ENCODE measurements at regions not wholly inside any gene's neighbourhood (a gene's known extent, or its start where the extent isn't known, plus 50 kb on each side); places are given as distances from the start of the nearest gene placed in this dataset.
"Not testable (repeated sequence)": the region's sequence is repeated elsewhere in the genome, so short reads cannot be mapped to it uniquely, and the experiment has no call there.

DNA sequence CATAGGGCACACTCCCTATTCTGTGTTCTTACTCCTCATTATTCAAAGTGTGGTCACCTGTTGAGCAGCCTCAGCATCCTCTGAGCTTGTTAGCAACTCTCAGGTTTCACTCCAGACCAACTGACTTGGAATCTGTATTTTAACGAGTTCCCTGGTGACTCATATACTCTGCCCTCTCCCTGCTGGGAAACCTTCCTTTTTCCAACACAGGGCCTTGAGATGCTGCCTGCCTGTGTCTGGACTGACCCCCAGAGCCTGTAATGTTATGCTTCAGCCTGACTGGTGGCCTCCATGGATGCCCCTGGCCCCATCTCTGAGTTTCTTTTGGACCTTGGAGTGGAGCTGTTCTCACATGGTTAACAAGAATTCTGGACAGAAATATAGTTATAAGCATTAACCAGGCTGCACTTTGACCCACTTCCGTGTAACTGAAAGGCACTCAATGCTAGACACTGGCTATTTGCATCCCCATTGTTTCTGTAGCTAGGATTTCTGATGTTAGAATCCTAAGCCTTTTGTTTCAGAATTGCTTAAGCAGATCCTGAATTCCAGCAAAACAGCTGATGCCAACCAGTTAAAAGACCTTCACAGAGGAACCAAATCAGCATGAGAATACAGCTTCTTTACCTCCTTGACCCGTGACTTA is 262.6 kb downstream of the STIM2 start:
- no peak for DNase-seq

DNA sequence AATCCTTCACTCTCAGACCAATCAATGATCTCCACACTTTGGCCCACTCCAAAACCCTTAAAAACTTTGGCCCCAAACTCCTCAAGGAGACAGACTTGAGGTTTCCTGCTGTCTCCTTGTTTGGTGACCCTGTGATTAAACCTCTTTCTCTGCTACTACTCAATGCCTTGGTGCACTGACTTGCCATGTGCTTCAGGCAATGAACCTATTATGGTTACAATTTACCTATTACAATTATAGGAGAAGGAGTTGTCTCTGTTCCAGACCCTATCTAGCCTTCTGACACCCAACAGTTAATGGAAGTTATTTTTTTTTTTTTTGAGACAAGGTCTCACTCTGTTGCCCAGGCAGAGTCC is 263.1 kb downstream of the STIM2 start:
- no peak for DNase-seq

DNA sequence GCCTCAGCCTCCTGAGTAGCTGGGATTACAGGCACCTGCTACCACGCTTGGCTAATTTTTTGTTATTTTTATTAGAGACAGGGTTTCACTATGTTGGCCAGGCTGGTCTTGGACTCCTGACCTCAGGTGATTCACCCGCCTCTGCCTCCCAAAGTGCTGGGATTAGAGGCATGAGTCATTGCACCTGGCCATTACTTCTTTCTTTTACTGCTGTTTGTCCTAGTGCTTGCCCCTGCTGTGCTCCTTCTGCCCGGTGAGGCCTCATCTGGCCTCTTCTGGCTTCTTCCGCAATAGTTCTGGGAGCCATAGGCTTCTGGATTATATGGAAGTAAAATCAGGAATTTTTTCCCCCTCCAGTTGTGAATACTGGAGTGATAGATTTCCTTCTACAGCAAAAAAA is 266.3 kb downstream of the STIM2 start:
- DNase-seq, result not testable (repeated sequence)

DNA sequence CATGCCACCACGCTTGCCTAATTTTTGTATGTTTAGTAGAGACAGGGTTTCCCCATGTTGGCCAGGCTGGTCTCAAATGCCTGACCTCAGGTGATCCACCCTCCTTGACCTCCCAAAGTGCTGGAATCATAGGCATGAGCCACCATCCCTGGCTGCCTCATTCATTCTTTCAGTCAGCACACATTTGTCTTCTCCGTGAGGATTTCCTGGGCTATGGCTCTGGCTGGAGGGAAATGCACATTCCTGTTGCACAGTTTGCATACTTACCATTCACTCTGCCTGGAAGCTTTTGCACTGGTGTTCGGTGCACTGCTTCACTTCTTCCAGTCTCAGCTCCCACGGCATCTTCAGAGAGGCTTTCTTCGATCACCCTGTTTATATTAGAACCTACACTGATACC is 267.8 kb downstream of the STIM2 start:
- no peak for DNase-seq

DNA sequence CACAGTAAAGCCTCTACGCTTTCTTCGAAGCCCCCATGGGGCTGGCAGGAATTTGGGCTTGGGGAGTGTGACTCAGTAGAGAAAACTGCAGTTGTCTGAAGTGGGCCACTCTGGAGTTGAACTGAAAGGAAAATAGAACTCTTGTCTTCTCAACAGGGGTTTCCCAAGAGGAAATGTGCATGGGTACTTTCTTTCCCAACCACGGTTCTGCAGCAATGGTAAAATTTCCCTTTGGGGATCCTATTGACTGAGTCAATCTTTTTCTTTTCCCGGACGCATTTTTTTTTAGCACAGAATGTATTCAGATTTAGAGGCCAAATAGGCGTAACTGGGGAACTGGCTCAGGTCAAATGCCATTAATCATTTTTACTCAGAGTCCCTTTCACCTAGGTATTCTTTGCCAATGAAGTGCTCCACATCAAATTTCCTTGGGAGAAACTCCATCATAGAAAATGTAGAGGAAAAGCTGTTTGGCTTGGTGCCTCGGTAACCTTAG is 269.3 kb downstream of the STIM2 start:
- no peak for DNase-seq

DNA sequence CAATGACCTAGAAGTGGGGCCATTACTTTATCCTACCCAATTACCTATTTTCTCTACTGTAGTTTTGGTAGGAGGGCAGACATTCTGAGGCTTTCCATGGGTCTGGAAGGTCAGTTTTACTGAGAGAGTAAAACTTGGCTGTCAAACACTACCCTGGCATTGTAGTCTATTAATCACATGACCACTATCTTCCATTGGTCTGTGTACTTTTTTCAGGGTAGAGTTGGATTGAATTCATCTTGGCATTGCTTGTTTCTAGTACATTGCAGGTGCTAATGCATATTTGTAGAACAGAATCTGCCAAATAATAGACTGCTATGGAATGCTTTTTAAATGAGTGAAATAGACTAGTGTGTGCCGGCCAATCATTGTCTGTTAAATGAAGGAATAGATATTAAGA is 271.9 kb downstream of the STIM2 start:
- no peak for DNase-seq

DNA sequence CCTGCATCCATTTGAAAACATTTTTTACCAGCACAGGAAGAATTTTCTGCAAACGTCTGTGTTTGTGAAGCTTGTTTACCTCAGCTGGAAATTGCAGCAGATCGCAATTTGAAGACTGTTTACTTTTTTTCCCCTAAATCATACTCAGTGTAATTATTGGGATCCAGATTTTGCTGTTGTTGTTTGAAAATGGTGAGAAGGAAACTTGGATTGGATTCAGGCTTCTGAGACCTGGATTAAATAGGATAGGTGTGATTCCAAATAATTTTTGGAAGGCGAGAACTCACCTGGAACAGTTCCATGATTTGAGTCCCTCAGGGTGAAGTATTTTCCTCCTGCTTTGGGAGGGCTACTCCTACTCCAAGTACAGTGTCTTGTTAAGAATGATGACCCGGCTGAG is 279.8 kb downstream of the STIM2 start:
- no peak for DNase-seq

DNA sequence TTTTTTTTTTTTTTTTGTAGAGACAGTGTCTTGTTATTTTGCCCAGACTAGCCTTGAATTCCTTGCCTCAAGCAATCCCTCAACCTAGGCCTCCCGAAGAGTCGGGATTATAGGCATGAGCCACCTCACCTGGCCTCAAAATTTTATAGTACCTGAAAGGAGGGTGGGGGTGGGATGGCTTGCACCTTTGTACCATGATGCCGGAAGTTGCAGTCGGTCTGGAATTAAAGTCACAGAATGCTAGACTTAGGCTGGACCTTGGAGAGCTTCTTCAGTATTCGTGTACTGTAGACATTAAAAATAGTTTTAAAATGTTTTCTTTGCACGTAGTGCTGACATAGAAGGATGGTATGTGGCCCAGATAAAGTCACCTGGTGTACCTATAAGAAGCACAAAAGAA is 280.9 kb downstream of the STIM2 start:
- no peak for DNase-seq

DNA sequence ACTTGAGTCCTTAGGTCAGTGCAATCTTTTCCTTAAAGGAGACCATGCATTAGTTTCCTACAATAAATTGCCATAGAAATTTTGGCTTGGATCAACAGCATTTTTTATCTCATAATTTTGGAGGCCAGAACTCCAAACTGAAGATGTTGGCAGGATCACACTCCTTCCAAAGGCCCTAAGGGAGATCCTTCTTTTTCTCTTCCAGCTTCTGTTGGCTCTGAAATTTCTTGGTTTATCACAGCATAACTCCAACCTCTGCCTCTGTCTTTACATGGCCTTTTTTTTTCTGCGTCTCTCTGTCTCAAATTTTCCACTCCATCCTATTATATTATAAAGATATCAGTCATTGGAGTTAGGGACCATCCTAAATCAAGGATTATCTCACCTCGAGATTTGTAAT is 282.2 kb downstream of the STIM2 start:
- no peak for DNase-seq

DNA sequence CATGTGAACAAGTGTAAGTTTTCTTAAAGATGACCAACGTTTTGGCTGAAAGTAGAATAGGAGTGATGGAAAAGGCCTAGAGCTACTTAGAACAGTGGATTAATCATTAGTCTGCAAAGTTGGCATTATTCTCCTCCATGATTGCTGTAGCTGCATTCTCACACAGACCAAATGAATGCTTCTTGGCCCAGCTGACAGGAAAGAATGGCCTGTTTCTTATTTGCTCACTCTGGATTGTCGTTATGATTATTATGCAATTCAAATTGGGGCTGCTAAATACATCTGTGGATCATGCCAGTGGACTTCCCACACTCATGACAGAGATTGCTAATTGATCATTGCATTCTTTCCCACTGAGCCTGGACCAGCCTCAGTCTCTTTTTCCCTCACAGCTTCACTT is 285.0 kb downstream of the STIM2 start:
- DNase-seq, result no peak

DNA sequence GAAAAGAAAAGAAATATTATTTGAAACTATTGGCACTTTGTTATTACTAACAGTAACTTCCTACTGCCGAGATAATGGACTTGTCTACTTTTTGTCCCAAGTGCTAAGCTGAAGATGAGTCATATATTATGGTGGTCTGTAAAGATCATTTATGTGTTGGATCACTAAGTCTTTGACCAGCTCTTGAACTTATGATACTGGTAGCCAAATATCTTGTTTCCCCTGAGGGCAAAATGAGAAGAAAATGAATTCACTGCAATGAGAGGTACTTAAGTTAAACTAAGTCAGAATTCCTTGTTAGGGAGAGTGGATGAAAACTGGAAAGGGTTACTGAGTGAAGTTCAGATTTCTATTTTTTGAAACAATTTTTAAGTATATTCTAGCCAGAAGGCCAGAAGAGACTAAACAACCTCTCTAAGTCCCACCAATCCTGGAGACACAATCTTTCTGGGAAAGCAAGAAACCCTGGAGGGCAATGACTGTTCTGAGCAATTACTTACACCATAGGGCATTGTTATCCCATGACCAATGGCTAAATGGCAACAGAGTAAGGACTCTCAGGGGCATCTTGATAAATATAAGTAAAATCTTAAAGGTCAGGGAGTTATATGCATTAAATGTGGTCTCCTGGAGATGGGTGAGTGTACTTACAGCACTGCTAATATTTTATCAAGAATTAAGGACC is 287.7 kb downstream of the STIM2 start:
- no peak for DNase-seq

DNA sequence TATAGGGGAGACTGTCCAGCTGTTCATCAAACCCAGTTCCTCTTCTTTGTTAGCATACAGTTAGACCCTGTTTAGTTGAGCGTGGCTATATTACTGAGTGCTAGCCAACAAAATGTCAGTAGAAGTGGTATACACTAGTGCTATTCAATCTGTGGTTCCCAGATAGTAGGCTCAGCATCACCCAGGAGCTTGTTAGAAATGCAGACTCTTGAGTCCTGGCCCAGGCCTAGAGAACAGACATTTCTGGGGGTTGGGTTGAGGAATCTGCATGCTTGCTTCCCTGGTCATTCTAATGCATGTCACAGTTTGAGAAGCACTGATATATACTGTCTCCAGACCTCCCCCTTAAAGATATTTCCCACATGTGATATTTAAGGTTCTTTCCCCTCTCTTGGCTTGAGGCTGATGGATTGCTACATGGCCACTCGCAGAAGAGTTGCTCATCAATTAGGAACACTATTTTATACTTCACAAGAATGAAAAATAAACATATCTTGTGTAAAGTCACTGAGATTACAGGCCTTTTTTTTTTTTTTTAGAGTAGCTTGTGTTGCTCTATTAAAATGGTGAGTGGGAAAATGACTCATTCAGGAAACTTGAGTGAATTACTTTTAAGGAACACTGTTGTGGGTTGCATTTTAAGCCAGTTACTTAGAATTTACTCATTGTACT is 289.0 kb downstream of the STIM2 start:
- DNase-seq, result peak; percentile 14

DNA sequence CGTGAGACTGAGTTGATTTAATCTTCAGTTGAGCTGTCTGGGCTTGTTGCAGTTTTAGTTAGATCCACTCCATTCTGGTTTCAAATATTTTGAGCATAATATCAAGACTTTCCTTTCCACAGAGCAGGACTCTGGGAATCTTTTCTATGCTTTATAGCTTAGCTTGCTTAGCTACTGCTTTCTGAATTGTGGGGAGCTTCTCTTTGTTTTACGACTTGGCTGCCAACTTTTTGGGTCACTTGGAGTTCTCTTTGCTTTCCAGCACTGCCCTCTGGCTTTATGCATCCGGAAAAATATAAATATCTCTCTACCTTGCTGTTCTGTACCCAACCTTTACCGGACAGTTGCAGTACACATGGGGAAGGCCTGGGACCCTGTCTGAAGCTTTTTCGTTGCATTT is 292.1 kb downstream of the STIM2 start:
- DNase-seq, result no peak

DNA sequence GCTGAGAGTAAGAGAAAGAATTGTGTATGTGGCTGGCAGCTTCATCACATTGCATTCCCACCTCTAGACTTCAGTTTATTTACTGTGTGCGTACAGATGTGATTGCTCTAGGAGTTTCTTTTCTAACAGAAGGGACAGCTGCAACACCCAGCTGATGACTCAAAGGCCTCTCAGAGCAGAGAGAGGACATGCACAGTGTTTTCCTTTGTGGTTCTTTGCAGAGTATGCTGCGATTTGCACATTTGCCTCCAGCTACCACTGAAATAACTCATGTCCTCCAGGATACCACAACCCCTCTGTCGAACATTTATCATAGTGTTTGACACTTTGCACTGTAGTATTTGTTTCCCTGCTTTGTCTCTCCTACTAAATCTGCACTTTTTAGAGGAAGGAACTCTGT is 294.1 kb downstream of the STIM2 start:
- peak; percentile 90 for DNase-seq

DNA sequence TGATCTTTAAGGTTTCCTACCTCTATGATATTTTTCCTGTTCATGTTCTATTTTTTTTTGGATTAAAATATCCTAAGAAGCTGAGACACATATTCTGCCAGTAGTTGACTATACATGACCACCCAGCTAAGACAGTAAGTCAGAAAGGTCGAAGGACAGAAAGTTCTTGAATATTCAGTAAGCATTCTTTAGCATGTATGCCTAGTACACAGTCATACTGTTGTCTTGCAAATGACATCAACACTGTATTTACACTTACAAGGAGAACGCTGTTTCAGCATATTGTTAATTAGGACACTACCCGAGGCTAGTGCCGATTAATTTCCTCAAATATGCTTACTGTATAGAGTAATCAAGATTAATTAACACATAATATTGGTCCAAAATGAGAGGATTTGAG is 300.6 kb downstream of the STIM2 start:
- DNase-seq, result no peak

DNA sequence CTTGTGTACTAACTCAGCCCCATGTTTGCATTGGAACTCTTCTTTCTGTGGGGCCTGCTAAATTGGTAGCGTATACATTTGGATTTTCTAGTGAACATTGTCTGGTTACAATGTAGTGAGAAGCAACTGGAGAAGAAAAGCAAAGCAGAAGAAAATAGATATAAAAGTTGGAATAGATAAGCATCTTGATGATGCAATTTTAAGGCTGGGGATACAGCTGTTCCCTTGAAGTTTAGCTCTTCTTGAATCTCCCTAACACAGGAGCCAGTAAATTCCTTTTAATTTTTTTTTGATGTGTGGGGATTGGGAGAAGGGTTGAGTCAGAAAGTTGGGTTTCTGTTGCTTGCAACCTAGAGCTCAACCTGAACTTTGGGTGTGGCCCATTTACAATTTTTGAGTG is 308.1 kb downstream of the STIM2 start:
- no peak for DNase-seq

DNA sequence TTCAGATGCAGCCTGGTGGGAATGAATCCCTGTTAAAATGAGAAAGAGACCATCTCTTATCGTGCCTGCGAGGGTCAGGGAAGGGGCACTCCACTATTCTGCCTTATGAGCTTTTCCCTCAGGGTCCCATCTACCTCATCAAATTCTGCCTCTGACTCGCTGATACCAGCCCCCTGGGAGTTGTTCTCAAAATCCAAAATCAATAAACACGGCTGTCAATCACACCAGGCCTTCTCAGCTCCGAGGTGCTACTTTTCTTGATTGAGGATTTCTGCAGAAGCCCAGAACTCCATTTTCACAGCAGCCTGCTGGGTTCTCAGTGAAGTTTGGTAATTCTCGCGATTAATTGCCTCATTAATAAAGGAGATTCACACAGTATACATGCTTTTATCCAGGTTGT is 312.6 kb downstream of the STIM2 start:
- no peak for DNase-seq

DNA sequence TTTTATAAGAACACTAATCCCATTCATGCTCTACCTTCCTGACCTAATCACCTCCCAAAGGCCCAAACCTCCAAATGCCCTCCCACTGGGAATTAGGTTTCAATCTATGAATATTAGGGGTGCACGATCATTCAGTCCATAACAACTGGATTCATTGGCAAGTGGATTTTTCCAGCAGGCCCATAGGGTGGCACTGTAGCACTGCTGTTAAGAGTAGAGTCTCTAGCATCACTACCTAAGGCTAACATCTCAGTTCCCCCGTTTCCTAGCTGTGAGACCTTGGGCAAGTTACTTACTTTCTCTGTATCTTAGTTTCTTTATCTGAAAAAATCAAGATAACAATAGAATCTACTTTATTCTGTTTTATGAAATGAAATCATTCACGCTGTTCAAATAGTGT is 315.8 kb downstream of the STIM2 start:
- peak; percentile 20 for DNase-seq

DNA sequence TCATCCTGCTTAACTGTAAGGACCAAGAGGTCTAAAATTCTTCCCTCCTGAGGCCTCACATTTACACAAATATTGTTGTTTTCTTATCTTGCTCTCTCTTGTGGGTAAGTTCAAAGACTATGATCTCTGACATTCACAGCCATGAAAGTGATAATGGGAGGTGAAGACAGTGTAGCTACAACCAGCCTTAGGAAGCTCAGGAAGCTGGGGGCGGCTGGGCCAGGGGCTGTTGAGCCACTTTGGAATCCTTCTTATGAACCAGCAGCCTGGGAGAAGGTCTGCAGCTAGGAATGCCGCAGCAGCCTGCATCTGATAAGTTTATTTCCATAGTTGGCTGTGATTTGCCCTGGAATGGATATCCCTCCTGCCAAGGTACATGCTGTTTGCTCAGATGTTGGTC is 316.2 kb downstream of the STIM2 start:
- DNase-seq, result no peak

DNA sequence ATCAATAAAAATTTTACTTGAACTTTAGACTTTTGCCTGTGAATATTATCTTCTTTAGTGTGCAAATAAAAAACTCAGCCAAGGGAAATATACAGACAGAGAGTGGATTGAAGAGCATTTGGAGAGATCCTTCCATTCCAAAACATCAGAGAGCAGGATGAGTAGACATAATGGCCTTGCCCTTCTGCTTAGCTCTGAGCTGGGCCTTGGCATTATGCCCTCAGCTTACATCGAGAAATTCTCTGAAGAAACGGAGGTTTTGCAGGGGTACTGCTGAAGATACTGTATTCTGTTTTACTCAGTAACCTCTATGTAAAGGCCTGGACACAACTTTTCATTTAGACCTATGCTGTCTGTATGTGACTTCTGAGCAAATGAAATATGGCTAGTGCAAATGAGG is 317.4 kb downstream of the STIM2 start:
- no peak for DNase-seq

DNA sequence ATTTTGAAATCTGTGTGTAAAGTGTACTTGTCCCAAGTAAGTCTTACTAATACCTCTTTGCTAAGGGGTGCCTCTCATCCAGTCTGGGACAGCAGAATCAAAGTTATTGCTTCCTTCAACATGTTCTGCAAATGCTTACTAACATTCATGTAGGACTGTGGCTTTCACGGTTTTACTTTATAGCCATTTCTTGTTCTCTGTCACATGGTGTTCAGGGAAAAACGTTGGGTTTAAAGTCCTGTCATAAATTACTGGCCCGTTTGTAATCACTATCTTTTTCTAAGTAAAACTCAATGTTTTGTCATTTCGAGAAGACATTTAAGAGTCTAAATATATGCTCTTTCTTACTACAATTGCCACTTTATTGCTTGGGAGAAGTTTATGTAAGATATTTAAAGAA is 321.1 kb downstream of the STIM2 start:
- no peak for DNase-seq

DNA sequence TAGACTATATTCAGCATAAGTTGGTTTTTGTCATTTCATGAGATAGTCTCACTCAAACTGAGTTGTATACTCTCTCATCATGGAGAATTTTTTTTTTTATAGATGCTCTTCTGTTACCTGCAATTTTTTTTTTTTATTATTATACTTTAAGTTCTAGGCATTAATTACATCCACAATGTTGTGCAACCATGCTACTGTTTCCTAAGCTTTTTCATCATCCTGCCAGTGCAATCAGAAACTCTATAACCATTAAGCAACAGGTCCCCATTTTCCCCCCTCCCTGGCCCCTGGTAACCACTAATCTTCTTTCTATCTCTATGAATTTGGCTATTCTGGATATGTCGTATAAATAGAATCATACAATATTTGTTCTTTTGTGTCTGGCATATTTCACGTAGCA is 321.6 kb downstream of the STIM2 start:
- DNase-seq, result no peak

DNA sequence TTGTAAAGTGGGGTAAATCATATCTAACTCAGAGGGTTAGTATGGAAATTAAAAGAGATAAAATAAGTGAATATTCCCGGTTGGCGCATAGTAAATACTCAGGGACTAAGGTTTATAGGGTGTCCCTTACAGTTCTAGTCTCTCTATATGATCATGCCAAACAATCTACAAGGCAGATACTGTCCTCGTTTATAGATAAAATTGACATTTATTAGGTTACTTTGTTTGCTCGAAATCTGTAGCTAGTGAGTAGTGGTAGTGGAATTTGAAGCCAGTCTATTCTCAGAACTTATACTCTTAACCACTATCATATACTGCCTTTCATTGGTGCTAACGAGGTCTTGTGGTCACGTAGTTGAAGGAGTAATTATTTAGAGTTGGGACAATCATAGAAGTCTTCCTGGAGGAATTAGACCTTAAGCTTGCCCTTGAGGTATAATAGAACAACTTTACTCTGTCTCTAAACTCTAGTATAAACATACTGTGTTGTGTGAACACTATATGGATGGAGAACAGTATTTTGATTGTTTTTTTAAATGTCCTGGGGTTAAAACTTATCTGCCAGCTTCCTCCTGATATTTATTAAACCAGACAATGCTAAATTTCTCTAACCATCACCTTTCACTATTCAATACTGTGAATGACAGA is 324.0 kb downstream of the STIM2 start:
- DNase-seq, result no peak

DNA sequence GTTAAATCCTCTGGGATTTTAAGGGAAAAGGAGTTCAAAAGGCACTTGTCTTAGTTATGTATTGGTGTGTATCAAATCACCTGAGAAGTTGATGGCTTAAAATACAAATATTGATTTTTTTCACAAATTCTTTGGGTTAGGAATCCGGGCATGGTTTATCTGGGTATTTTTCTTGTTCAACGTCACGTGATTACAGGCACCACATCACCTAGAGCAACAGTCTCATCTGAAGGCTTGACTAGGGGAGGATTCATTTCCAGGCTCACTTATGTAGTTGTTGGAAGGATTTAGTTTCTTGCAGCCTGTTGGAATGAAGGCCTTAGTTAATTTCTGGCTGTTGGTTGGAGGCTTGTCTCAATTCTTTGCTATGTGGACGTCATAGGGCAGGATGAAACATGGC is 326.1 kb downstream of the STIM2 start:
- no peak for DNase-seq
